Fibroblast of lung (primary cell): ENCODE measurements at regions not wholly inside any gene's neighbourhood (a gene's known extent, or its start where the extent isn't known, plus 50 kb on each side); places are given as distances from the start of the nearest gene placed in this dataset.

ENCODE experiments used
- DNase-seq, 2 donors: peaks; one replicate each; pipeline versions ENCODE4 v3.0.0 to v3.0.0-alpha.2; 2010; ENCODE audit warnings: low read depth in 2 of 2
- H2AFZ ChIP-seq: 2 replicates; pipeline ENCODE4 v1.5.1; 2012; ENCODE audit warnings: low read length, control low read depth, inconsistent platforms
- H3K27ac ChIP-seq: 2 replicates; pipeline ENCODE4 v1.5.1; 2011; ENCODE audit warnings: low read length, control low read depth; ENCODE audit not compliant: insufficient read depth
- H3K27me3 ChIP-seq: 2 replicates; pipeline ENCODE4 v1.5.1; 2011; ENCODE audit warnings: mild to moderate bottlenecking, low read length; ENCODE audit not compliant: control insufficient read depth, insufficient read depth
- H3K36me3 ChIP-seq: 2 replicates; pipeline ENCODE4 v1.5.1; 2011; ENCODE audit warnings: low read length; ENCODE audit not compliant: control insufficient read depth, insufficient read depth
- H3K4me1 ChIP-seq: 2 replicates; pipeline ENCODE4 v1.5.1; 2011; ENCODE audit warnings: low read length; ENCODE audit not compliant: control insufficient read depth, insufficient read depth; ENCODE audit errors: extremely low read depth
- H3K4me2 ChIP-seq: 2 replicates; pipeline ENCODE4 v1.5.1; 2011; ENCODE audit warnings: low read length, control low read depth; ENCODE audit not compliant: insufficient read depth; ENCODE audit errors: extremely low read depth
- H3K4me3 ChIP-seq, 4 experiments: fragments of 200-600 bp in 1 of 4; sonication (generic) in 1 of 4; replicated peaks in 1 of 4; 2 replicates each; pipeline ENCODE4 v1.5.1; 2011 to 2016; ENCODE audit warnings: low read length in 4 of 4, low read depth in 3 of 4, mild to moderate bottlenecking in 3 of 4, control low read depth in 2 of 4, inconsistent platforms in 1 of 4, mixed read lengths in 1 of 4; ENCODE audit not compliant: insufficient read depth in 1 of 4; ENCODE audit errors: control extremely low read depth in 1 of 4
- H3K79me2 ChIP-seq: 2 replicates; pipeline ENCODE4 v1.5.1; 2012; ENCODE audit warnings: mild to moderate bottlenecking, low read length, inconsistent platforms; ENCODE audit not compliant: control insufficient read depth, insufficient read depth
- H3K9ac ChIP-seq: 2 replicates; pipeline ENCODE4 v1.5.1; 2011; ENCODE audit warnings: mild to moderate bottlenecking, low read length, control low read depth; ENCODE audit not compliant: insufficient read depth
- H3K9me3 ChIP-seq: 2 replicates; pipeline ENCODE4 v1.5.1; 2012; ENCODE audit warnings: low read depth, low read length; ENCODE audit not compliant: control insufficient read depth, insufficient read depth
- H4K20me1 ChIP-seq: 2 replicates; pipeline ENCODE4 v1.5.1; 2011; ENCODE audit warnings: low read length; ENCODE audit not compliant: control insufficient read depth, insufficient read depth; ENCODE audit errors: extremely low read depth
- CTCF ChIP-seq, 2 donors: IDR thresholded peaks in 1 of 2; conservative IDR thresholded peaks in 1 of 2; 1 replicate in 1 of 2; 2 replicates in 1 of 2; pipeline ENCODE4 v1.5.1; 2011 to 2012; ENCODE audit warnings: low read length in 2 of 2, control low read depth in 1 of 2, inconsistent platforms in 1 of 2, low read depth in 1 of 2, mild to moderate bottlenecking in 1 of 2
- EZH2 ChIP-seq: IDR thresholded peaks from 2 replicates; pipeline ENCODE4 v1.5.1; 2012; ENCODE audit warnings: low read length, control low read depth, mild to moderate bottlenecking; ENCODE audit errors: missing control alignments

- Histone ChIP-seq H3K9ac (no peak overlapping the region), H4K20me1 (no peaks in the 10 kb centered on the region), H3K4me1 (no peaks in the 10 kb centered on the region), H2AFZ (no peak overlapping the region), H3K9me3 (no peaks in the 10 kb centered on the region), H3K4me3 (no peak overlapping the region), H3K27ac (no peak overlapping the region), H3K4me2 (no peak overlapping the region), H3K27me3 (no peaks in the 10 kb centered on the region), H3K36me3 (no peaks in the 10 kb centered on the region), H3K79me2 (no peaks in the 10 kb centered on the region)
- TF ChIP-seq CTCF (conservative IDR thresholded peaks at IDR 0.05 in 1 of 2, IDR thresholded peaks at IDR 0.05 in 1 of 2; ENCODE audit: low read depth in 1 of 2, low read length in 2 of 2): no peak
- no peak for TF ChIP-seq EZH2
- no peak for DNase-seq
These were observed 308.4 kb upstream of the PRKCQ start for GRCh38 chr10:6888434-6888833.

- TF ChIP-seq CTCF (conservative IDR thresholded peaks at IDR 0.05 in 1 of 2, IDR thresholded peaks at IDR 0.05 in 1 of 2; ENCODE audit: low read depth in 1 of 2, low read length in 2 of 2) (no peak), EZH2 (no peak)
- no peak overlapping the region for H3K9ac ChIP-seq
- H3K4me3 ChIP-seq: no peak overlapping the region
- H3K79me2 ChIP-seq: no peaks in the 10 kb centered on the region
- DNase-seq: no peak
- no peaks in the 10 kb centered on the region for H3K27me3 ChIP-seq
- H2AFZ ChIP-seq: no peak overlapping the region
- no peak overlapping the region for H3K27ac ChIP-seq
- no peaks in the 10 kb centered on the region for H4K20me1 ChIP-seq
- no peaks in the 10 kb centered on the region for H3K4me1 ChIP-seq
- no peaks in the 10 kb centered on the region for H3K36me3 ChIP-seq
- H3K4me2 ChIP-seq: no peak overlapping the region
- H3K9me3 ChIP-seq: no peaks in the 10 kb centered on the region
These were observed 305.2 kb upstream of the PRKCQ start for GRCh38 chr10:6885284-6885683.

GRCh38 chr10:6881987-6882386 is 301.9 kb upstream of the PRKCQ start:
- Histone ChIP-seq H3K9me3 (no peaks in the 10 kb centered on the region), H2AFZ (no peak overlapping the region), H4K20me1 (no peaks in the 10 kb centered on the region), H3K4me2 (no peak overlapping the region), H3K79me2 (no peaks in the 10 kb centered on the region), H3K9ac (no peak overlapping the region), H3K27me3 (peaks cover 6% of the 10 kb centered on the region), H3K36me3 (no peaks in the 10 kb centered on the region), H3K27ac (no peak overlapping the region), H3K4me3 (no peak overlapping the region), H3K4me1 (no peaks in the 10 kb centered on the region)
- DNase-seq: no peak
- TF ChIP-seq CTCF (conservative IDR thresholded peaks at IDR 0.05 in 1 of 2, IDR thresholded peaks at IDR 0.05 in 1 of 2; ENCODE audit: low read depth in 1 of 2, low read length in 2 of 2) (no peak), EZH2 (no peak)
